Pancreas (tissue), 10 donors: ENCODE measurements at regions not wholly inside any gene's neighbourhood (a gene's known extent, or its start where the extent isn't known, plus 50 kb on each side); places are given as distances from the start of the nearest gene placed in this dataset.

Experiments
- ATAC-seq, 4 donors: fragments of 200-7000 bp; cut with Tn5 transposase; one replicate each; pipeline versions ENCODE4 v1.8.0 to v1.9.1; 2020; ENCODE audit warnings: mild to moderate bottlenecking in 4 of 4, moderate library complexity in 4 of 4
- DNase-seq, 6 donors: peaks; one replicate each; pipeline ENCODE4 v3.0.0-alpha.2; 2020
- FAIRE-seq: peaks from 2 replicates; lab custom pipeline; 2012; peaks lifted over from hg19 to GRCh38; lab: Jason Lieb, UNC
- H3K27ac ChIP-seq, 4 donors: fragments of 200-600 bp; sonication (generic); 1 replicate in 3 of 4; 2 replicates in 1 of 4; pipeline versions ENCODE4 v1.5.0 to v1.8.0; 2020
- H3K27me3 ChIP-seq, 4 donors: fragments of 200-600 bp; one replicate each; pipeline ENCODE4 v1.8.0; 2021
- H3K36me3 ChIP-seq, 3 donors: fragments of 200-600 bp; sonication (generic) in 1 of 3; one replicate each; pipeline versions ENCODE4 v1.5.0 to v1.8.0; 2020 to 2021
- H3K4me1 ChIP-seq, 3 donors: fragments of 200-600 bp; one replicate each; pipeline ENCODE4 v1.8.0; 2021
- H3K4me3 ChIP-seq, 4 donors: fragments of 200-600 bp; sonication (generic) in 2 of 4; one replicate each; pipeline versions ENCODE4 v1.5.0 to v1.8.0; 2020 to 2021
- H3K9me3 ChIP-seq, 4 donors: fragments of 200-600 bp; one replicate each; pipeline ENCODE4 v1.8.0; 2021
- CTCF ChIP-seq, 4 donors: fragments of 200-600 bp; sonication (generic) in 3 of 4; IDR thresholded peaks; one replicate each; pipeline versions ENCODE4 v1.5.0 to v1.8.0; 2021; ENCODE audit warnings: antibody characterized with exemption in 4 of 4
- WGBS, 2 donors: extraction: QIAGEN DNeasy Blood & Tissue Kit; methylation state at CpG; one replicate each; pipeline ENCODE4 v1.1.7; 2013; 5-methylcytosine and 5-hydroxymethylcytosine counted together
- intact Hi-C, 3 donors: fragments of 100-400 bp; cut with DNase I; formaldehyde crosslinking; loops; one replicate each; pipeline versions ENCODE4 v1.11.1 to v1.14.2; 2022
- donor health status: healthy with polysubstance abuse.
- donor health status: DM: no; HTN: no; CAD: no; lungs with moderate emphysema.
- donor health status: DM: no; HTN: no; CAD: no.
- donor health status: control.
- donor health status: control.
- donor health status: Bipolar disorder and iron deficiency.
- donor health status: DM: yes; HTN: yes; CAD: no.
- donor health status: DM: no; HTN: no; CAD: no.
- donor health status: DM: no; HTN: no; CAD: no.
- donor health status: DM: yes; HTN: yes; CAD: no.

GRCh38 chr2:51707625-51708024, 675.7 kb upstream of the NRXN1 start:
- intact Hi-C loops = no loop called here
- Histone ChIP-seq H3K27me3 (no peaks in the 10 kb centered on the region), H3K4me1 (no peaks in the 10 kb centered on the region), H3K36me3 (no peaks in the 10 kb centered on the region), H3K9me3 (no peaks in the 10 kb centered on the region), H3K4me3 (no peak overlapping the region), H3K27ac (no peak overlapping the region)
- TF ChIP-seq CTCF (IDR thresholded peaks at IDR 0.05) = no peak
- 72 to 86% methylated on average over 3 of the region's 3 CpGs for WGBS, 2 donors
- ATAC-seq = no peak
- FAIRE-seq = no peak
- no peak for DNase-seq

GRCh38 chr2:51706220-51706619, 674.3 kb upstream of the NRXN1 start:
- H3K9me3 ChIP-seq = no peaks in the 10 kb centered on the region
- H3K4me3 ChIP-seq = no peak overlapping the region
- WGBS, 2 donors = 37 to 47% methylated on average over 3 of the region's 3 CpGs
- ATAC-seq (peak in 2 of 4 donors; percentile 57 to 74), DNase-seq (no peak), FAIRE-seq (no peak)
- no peak overlapping the region for H3K27ac ChIP-seq
- no peak for TF ChIP-seq CTCF (IDR thresholded peaks at IDR 0.05)
- H3K36me3 ChIP-seq = no peaks in the 10 kb centered on the region
- intact Hi-C loops = no loop called here
- H3K4me1 ChIP-seq = no peaks in the 10 kb centered on the region
- no peaks in the 10 kb centered on the region for H3K27me3 ChIP-seq

- intact Hi-C loops = no loop called here
- 76 to 97% methylated on average over 1 of the region's 1 CpG for WGBS, 2 donors
- no peak for TF ChIP-seq CTCF (IDR thresholded peaks at IDR 0.05)
- H3K9me3 ChIP-seq = no peaks in the 10 kb centered on the region
- no peaks in the 10 kb centered on the region for H3K36me3 ChIP-seq
- no peak overlapping the region for H3K27ac ChIP-seq
- no peaks in the 10 kb centered on the region for H3K4me1 ChIP-seq
- ATAC-seq (no peak), FAIRE-seq (no peak), DNase-seq (no peak)
- H3K4me3 ChIP-seq = no peak overlapping the region
- no peaks in the 10 kb centered on the region for H3K27me3 ChIP-seq
Observed at GRCh38 chr2:51705417-51705816, 673.5 kb upstream of the NRXN1 start.

GRCh38 chr2:51698021-51698420, 666.1 kb upstream of the NRXN1 start:
- Histone ChIP-seq H3K27me3 (no peaks in the 10 kb centered on the region), H3K27ac (no peak overlapping the region), H3K4me1 (peaks cover 0 to 5% (median 4%) of the 10 kb centered on the region in 3 donors), H3K4me3 (no peak overlapping the region), H3K36me3 (no peaks in the 10 kb centered on the region), H3K9me3 (no peaks in the 10 kb centered on the region)
- TF ChIP-seq CTCF (IDR thresholded peaks at IDR 0.05) = no peak
- DNase-seq (no peak), ATAC-seq (no peak), FAIRE-seq (no peak)
- intact Hi-C loops = no loop called here
- WGBS, 2 donors = 66 to 71% methylated on average over 3 of the region's 3 CpGs

- peak in 3 of 4 donors; percentile 80 to 85 (median 80) for ATAC-seq
- Histone ChIP-seq H3K27ac (no peak overlapping the region), H3K27me3 (no peaks in the 10 kb centered on the region), H3K4me3 (no peak overlapping the region), H3K9me3 (no peaks in the 10 kb centered on the region), H3K36me3 (no peaks in the 10 kb centered on the region), H3K4me1 (peaks cover 0 to 5% (median 4%) of the 10 kb centered on the region in 3 donors)
- 21 to 23% methylated on average over 5 of the region's 5 CpGs for WGBS, 2 donors
- no peak for TF ChIP-seq CTCF (IDR thresholded peaks at IDR 0.05)
- no peak for DNase-seq
- intact Hi-C loops = no loop called here
- FAIRE-seq = no peak
Observed at GRCh38 chr2:51697095-51697494, 665.2 kb upstream of the NRXN1 start.
